ENCODE measurements at regions not wholly inside any gene's neighbourhood (a gene's known extent, or its start where the extent isn't known, plus 50 kb on each side); places are given as distances from the start of the nearest gene placed in this dataset.

DNA sequence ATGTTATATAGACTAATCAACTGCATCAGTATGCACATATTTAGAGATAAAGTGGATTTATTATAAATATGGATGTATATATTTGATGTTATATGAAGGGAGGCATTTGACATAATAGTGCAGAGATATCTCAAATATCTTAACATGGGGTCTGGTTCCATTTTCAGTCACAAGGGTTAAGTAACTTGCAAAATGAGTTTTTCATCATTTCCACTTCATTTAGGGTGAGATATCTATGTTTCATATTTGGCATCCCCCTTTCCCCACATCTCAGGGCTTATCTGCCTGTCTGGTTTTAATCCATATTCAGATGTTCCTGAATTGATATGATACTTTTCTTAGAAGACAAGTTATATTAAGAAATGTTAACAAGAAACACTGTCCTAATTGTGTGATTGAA lies 2141.2 kb downstream of the PCDH9 start:
- Mint-ChIP-seq H3K27me3 (no peaks in the 10 kb centered on the region), H3K27ac (no peak overlapping the region), H3K9me3 (ENCODE audit: low read depth) (peaks cover 9% of the 10 kb centered on the region), H3K4me3 (ENCODE audit: low read depth) (no peak overlapping the region), H3K36me3 (ENCODE audit: insufficient read depth) (no peaks in the 10 kb centered on the region), H3K4me1 (ENCODE audit: low read depth) (peaks cover 4% of the 10 kb centered on the region)
- DNase-seq (ENCODE audit: low spot score, unreplicated experiment) = no peak
- TF ChIP-seq, protein P1, sequence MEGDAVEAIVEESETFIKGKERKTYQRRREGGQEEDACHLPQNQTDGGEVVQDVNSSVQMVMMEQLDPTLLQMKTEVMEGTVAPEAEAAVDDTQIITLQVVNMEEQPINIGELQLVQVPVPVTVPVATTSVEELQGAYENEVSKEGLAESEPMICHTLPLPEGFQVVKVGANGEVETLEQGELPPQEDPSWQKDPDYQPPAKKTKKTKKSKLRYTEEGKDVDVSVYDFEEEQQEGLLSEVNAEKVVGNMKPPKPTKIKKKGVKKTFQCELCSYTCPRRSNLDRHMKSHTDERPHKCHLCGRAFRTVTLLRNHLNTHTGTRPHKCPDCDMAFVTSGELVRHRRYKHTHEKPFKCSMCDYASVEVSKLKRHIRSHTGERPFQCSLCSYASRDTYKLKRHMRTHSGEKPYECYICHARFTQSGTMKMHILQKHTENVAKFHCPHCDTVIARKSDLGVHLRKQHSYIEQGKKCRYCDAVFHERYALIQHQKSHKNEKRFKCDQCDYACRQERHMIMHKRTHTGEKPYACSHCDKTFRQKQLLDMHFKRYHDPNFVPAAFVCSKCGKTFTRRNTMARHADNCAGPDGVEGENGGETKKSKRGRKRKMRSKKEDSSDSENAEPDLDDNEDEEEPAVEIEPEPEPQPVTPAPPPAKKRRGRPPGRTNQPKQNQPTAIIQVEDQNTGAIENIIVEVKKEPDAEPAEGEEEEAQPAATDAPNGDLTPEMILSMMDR (IDR thresholded peaks at IDR 0.05; ENCODE audit: unreplicated experiment) = no peak

DNA sequence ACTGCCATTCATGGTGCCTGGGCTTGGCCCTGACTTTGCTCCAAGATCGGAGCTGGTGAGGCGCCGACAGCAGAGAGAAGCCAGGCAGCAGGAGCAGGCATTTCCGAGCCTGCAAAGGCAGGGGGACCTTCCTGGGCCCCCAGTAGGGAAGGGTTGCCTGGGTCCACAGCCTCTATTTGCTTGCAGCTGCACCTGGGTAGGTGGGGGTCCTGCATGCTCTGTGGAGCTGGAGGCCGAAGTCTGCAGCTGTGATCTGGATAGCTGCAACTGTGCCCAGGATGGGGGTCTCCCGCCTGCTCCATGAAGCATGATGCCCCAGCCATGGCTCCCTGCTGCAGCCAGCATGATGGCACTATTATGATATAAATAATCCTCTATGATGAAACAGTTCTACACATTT lies 2144.2 kb downstream of the PCDH9 start:
- H3K27ac Mint-ChIP-seq = no peak overlapping the region
- peaks cover 9% of the 10 kb centered on the region for H3K9me3 Mint-ChIP-seq (ENCODE audit: low read depth)
- H3K27me3 Mint-ChIP-seq = no peaks in the 10 kb centered on the region
- H3K4me1 Mint-ChIP-seq (ENCODE audit: low read depth) = peaks cover 4% of the 10 kb centered on the region
- H3K36me3 Mint-ChIP-seq (ENCODE audit: insufficient read depth) = no peaks in the 10 kb centered on the region
- H3K4me3 Mint-ChIP-seq (ENCODE audit: low read depth) = no peak overlapping the region
- DNase-seq (ENCODE audit: low spot score, unreplicated experiment) = no peak
- TF ChIP-seq, protein P1 (IDR thresholded peaks at IDR 0.05; ENCODE audit: unreplicated experiment) = no peak

DNA sequence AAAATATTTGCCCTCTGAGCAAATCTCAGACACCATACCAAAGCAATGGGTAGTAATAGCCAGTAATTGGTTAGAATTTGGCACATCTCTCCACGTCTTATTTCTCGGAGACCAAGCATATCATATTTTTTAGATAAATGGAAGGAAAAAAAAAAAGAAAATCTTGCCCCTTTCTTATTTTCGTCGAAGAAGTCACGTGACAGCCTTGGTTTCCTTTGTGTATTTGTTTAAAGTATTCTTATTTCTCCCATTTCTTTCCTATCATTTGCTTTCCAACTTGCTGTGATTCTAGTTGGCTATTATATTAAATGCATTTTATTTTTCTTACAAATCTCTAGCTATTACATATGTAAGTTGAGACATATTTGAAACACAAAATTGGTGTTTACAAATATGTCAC lies 2155.9 kb downstream of the PCDH9 start:
- Mint-ChIP-seq H3K27me3 (no peaks in the 10 kb centered on the region), H3K4me1 (ENCODE audit: low read depth) (peaks cover 4% of the 10 kb centered on the region), H3K27ac (no peak overlapping the region), H3K4me3 (ENCODE audit: low read depth) (no peak overlapping the region), H3K9me3 (ENCODE audit: low read depth) (no peaks in the 10 kb centered on the region), H3K36me3 (ENCODE audit: insufficient read depth) (no peaks in the 10 kb centered on the region)
- TF ChIP-seq, protein P1 (IDR thresholded peaks at IDR 0.05; ENCODE audit: unreplicated experiment) = no peak
- DNase-seq (ENCODE audit: low spot score, unreplicated experiment) = no peak

GRCh38 chr13:65064967-65065366 lies 2165.2 kb downstream of the PCDH9 start:
- TF ChIP-seq, protein P1 (IDR thresholded peaks at IDR 0.05; ENCODE audit: unreplicated experiment) = no peak
- no peaks in the 10 kb centered on the region for H3K9me3 Mint-ChIP-seq (ENCODE audit: low read depth)
- no peaks in the 10 kb centered on the region for H3K4me1 Mint-ChIP-seq (ENCODE audit: low read depth)
- H3K27ac Mint-ChIP-seq = no peak overlapping the region
- no peak for DNase-seq (ENCODE audit: low spot score, unreplicated experiment)
- H3K27me3 Mint-ChIP-seq = no peaks in the 10 kb centered on the region
- no peaks in the 10 kb centered on the region for H3K36me3 Mint-ChIP-seq (ENCODE audit: insufficient read depth)
- H3K4me3 Mint-ChIP-seq (ENCODE audit: low read depth) = no peak overlapping the region

- TF ChIP-seq, protein P1 (IDR thresholded peaks at IDR 0.05; ENCODE audit: unreplicated experiment) = no peak
- Mint-ChIP-seq H3K4me3 (ENCODE audit: low read depth) (no peak overlapping the region), H3K27me3 (no peaks in the 10 kb centered on the region), H3K9me3 (ENCODE audit: low read depth) (no peaks in the 10 kb centered on the region), H3K27ac (no peak overlapping the region), H3K36me3 (ENCODE audit: insufficient read depth) (no peaks in the 10 kb centered on the region), H3K4me1 (ENCODE audit: low read depth) (no peaks in the 10 kb centered on the region)
- no peak for DNase-seq (ENCODE audit: low spot score, unreplicated experiment)
Observed at GRCh38 chr13:65063753-65064152, 2166.4 kb downstream of the PCDH9 start.
